Esophagus squamous epithelium (tissue), 4 donors: ENCODE measurements at regions not wholly inside any gene's neighbourhood (a gene's known extent, or its start where the extent isn't known, plus 50 kb on each side); places are given as distances from the start of the nearest gene placed in this dataset.

Experiments used
- CTCF ChIP-seq, 6 experiments: fragments of 450-650 bp in 4 of 6; fragments of 200-600 bp in 2 of 6; sonication (generic) in 2 of 6; IDR thresholded peaks; one replicate each; pipeline ENCODE4 v1.5.1; 2016 to 2019; ENCODE audit warnings: antibody characterized with exemption in 6 of 6, mild to moderate bottlenecking in 4 of 6, moderate library complexity in 4 of 6
- POLR2A ChIP-seq, 4 donors: fragments of 450-650 bp; IDR thresholded peaks; one replicate each; pipeline ENCODE4 v1.6.1; 2017; ENCODE audit warnings: antibody characterized with exemption in 4 of 4, mild to moderate bottlenecking in 4 of 4, moderate library complexity in 3 of 4

DNA sequence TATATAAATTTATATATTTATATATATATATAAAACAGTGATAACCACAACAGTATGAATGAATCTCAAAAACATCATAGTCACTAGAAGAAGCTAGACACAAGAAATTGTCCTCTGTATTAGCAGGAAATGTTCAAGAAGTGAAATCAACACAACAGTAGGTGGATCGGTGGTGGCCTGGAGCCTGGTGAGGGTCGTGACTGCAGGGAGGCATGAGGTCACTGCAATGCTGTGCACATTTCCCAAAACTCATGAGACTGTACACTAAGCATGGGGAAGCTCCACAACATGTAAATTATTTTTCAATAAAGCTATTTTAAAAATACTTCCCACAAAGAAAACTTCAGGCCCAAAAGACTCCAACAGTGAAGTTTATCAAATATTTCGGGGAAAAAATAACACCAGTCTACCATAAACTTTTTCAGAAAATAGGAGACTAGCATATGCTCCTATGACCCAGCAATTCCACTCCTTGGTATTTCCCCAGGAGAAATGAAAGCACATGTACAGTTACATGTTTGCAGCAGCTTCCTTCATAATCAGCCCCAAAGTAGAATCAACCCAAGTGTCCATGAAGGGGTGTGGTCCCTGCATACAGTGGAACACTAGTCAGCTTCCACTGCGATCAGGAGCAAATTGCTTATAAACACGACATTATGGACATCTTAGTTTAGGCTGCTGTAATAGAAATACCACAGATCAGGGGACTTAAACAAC, 144.2 kb downstream of the TBXT start:
- TF ChIP-seq POLR2A (IDR thresholded peaks at IDR 0.05) (no peak), CTCF (IDR thresholded peaks at IDR 0.05) (no peak)
